GM12878 (cell line): ENCODE measurements at regions not wholly inside any gene's neighbourhood (a gene's known extent, or its start where the extent isn't known, plus 50 kb on each side); places are given as distances from the start of the nearest gene placed in this dataset.

Experiments used
- ATAC-seq: fragments of 200-7000 bp; cut with Tn5 transposase; 3 replicates; pipeline ENCODE4 v1.9.1; 2020; ENCODE audit warnings: mild to moderate bottlenecking, moderate library complexity
- BruUV-seq: library from RNA; stranded (reverse); fragments of 400-500 nt; replicated peaks from 2 replicates; lab custom pipeline; 2021; lab: Mats Ljungman, UMichigan
- CTCF ChIA-PET: fragments of 300-600 bp; sonication (Branson Sonifier 250); formaldehyde crosslinking; extraction: SDS; loops from one replicate; lab custom pipeline; 2021; ENCODE audit warnings: inconsistent platforms; lab: Yijun Ruan, JAX
- POLR2A ChIA-PET: fragments of 350-600 bp; formaldehyde crosslinking; extraction: SDS; loops from one replicate; lab custom pipeline; 2021; ENCODE audit warnings: inconsistent platforms; lab: Charles Lee
- RAD21 ChIA-PET: fragments of 300-600 bp; sonication (Branson Sonifier 250); formaldehyde crosslinking; loops from one replicate; lab custom pipeline; 2023; ENCODE audit warnings: antibody characterized with exemption; ENCODE audit not compliant: unreplicated experiment; lab: Charles Lee
- SMC1A ChIA-PET: fragments of 300-600 bp; sonication (Branson Sonifier 250); formaldehyde crosslinking; loops from one replicate; lab custom pipeline; 2023; ENCODE audit not compliant: unreplicated experiment, uncharacterized antibody; lab: Charles Lee
- DNase-seq: peaks from one replicate; pipeline ENCODE4 v3.0.0-alpha.2; 2011; ENCODE audit warnings: low read depth, low spot score
- FAIRE-seq: peaks from 3 replicates; lab custom pipeline; 2011; peaks lifted over from hg19 to GRCh38; lab: Jason Lieb, UNC
- H2AFZ ChIP-seq: 2 replicates; pipeline ENCODE4 v1.6.0; 2011; ENCODE audit warnings: low read depth, low read length, control low read depth; ENCODE audit not compliant: control insufficient read depth
- H3K27ac ChIP-seq: 2 replicates; pipeline ENCODE4 v1.5.1; 2011; ENCODE audit warnings: control low read depth; ENCODE audit not compliant: control insufficient read depth, insufficient read depth
- H3K27me3 ChIP-seq, 2 experiments: replicated peaks in 1 of 2; 2 replicates each; pipeline versions ENCODE4 v1.6.0 to v1.6.1; 2011; ENCODE audit warnings: low read length in 1 of 2; ENCODE audit not compliant: control insufficient read depth in 2 of 2, insufficient read depth in 2 of 2
- H3K36me3 ChIP-seq, 2 experiments: 2 replicates each; pipeline ENCODE4 v1.5.1; 2011; ENCODE audit warnings: low read length in 1 of 2; ENCODE audit not compliant: control insufficient read depth in 2 of 2, insufficient read depth in 2 of 2
- H3K4me1 ChIP-seq: 2 replicates; pipeline ENCODE4 v1.6.1; 2011; ENCODE audit warnings: mild to moderate bottlenecking, low read length, moderate library complexity, mixed read lengths; ENCODE audit not compliant: control insufficient read depth, insufficient read depth
- H3K4me2 ChIP-seq: 2 replicates; pipeline ENCODE4 v1.6.0; 2011; ENCODE audit warnings: control low read depth; ENCODE audit not compliant: control insufficient read depth, insufficient read depth
- H3K4me3 ChIP-seq: fragments of 200-600 bp; sonication (generic); 2 replicates; pipeline ENCODE4 v1.5.1; 2016
- H3K79me2 ChIP-seq: 2 replicates; pipeline ENCODE4 v1.6.0; 2011; ENCODE audit warnings: low read length; ENCODE audit not compliant: control insufficient read depth, insufficient read depth
- H3K9ac ChIP-seq: 2 replicates; pipeline ENCODE4 v1.8.0; 2011; ENCODE audit warnings: low read length, control low read depth, mixed read lengths; ENCODE audit not compliant: control insufficient read depth, insufficient read depth
- H3K9me3 ChIP-seq: replicated peaks from 3 replicates; pipeline ENCODE4 v1.5.1; 2011; ENCODE audit warnings: mild to moderate bottlenecking, low read length; ENCODE audit not compliant: control insufficient read depth, insufficient read depth
- H4K20me1 ChIP-seq: 2 replicates; pipeline ENCODE4 v1.6.0; 2011; ENCODE audit not compliant: control insufficient read depth, insufficient read depth
- HDAC6 ChIP-seq: fragments of 200-600 bp; sonication (generic); IDR thresholded peaks from one replicate; pipeline ENCODE4 v1.8.0; 2017; ENCODE audit warnings: antibody characterized with exemption; ENCODE audit not compliant: unreplicated experiment
- KAT2A ChIP-seq: conservative IDR thresholded peaks from 2 replicates; pipeline ENCODE4 v1.6.1; 2011; ENCODE audit warnings: low read depth, low read length; ENCODE audit not compliant: control insufficient read depth
- SUPT20H ChIP-seq: IDR thresholded peaks from 2 replicates; pipeline ENCODE4 v1.6.1; 2011; ENCODE audit warnings: low read depth, mild to moderate bottlenecking, low read length, moderate library complexity, borderline replicate concordance; ENCODE audit not compliant: control insufficient read depth
- WRNIP1 ChIP-seq: IDR thresholded peaks from 2 replicates; pipeline ENCODE4 v1.6.1; 2011; ENCODE audit warnings: low read depth, low read length, improper control_type of control experiment, borderline replicate concordance
- WGBS: methylation state at CpG from one replicate; pipeline ENCODE4 v1.1.6; 2016; ENCODE audit warnings: low lambda C conversion rate; ENCODE audit not compliant: insufficient replicate concordance, insufficient coverage; ENCODE audit errors: missing lambda C conversion rate; 5-methylcytosine and 5-hydroxymethylcytosine counted together
- in situ Hi-C: fragments of 300-500 bp; cut with MboI; formaldehyde crosslinking; loops from 9 replicates; pipeline ENCODE4 v1.14.3; 2018; ENCODE audit warnings: mixed read lengths
- intact Hi-C: fragments of 100-400 bp; cut with micrococcal nuclease; formaldehyde crosslinking; loops from one replicate; pipeline ENCODE4 v1.14.2; 2022; ENCODE audit not compliant: unreplicated experiment

DNA sequence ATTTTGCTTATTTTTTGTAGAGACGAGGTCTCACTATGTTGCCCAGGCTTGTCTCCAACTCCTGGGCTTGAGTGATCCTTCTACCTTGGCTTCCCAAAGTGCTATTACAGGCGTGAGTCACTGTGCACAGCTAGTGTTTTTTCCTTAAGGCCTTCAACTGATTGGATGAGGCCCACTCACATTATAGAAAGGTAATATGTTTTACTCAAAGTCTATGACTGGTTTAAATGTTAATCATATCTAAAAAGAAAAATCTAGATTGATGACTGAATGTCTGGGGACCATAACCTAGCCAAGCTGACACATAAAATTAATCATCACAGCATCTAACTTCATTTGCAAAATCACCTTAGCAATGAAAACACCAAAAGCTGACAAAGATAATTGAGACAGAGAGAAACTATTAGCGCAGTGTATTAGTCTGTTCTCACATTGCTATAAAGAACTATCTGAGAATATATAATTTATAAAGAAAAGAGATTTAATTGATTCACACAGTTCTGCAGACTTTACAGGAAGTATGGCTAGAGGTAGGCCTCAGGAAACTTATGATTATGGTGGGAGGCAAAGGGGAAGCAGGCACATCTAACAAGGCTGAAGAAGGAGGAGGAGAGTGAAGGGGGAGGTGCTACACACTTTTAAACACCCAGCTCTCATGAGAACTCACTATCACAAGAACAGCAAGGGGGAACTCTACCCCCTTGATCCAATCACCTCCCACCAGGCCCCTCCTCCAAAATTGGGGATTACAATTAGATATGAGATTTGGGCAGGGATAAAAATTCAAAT, 66.8 kb upstream of the ARHGAP18 start:
- Histone ChIP-seq H3K4me2 (no peak overlapping the region), H3K27me3 (no peaks in the 10 kb centered on the region), H3K9ac (no peak overlapping the region), H3K79me2 (no peaks in the 10 kb centered on the region), H3K36me3 (no peaks in the 10 kb centered on the region), H4K20me1 (no peaks in the 10 kb centered on the region), H3K4me3 (no peak overlapping the region), H3K9me3 (no peaks in the 10 kb centered on the region; the same call in 1 of the 3 replicates), H3K4me1 (no peaks in the 10 kb centered on the region), H3K27ac (no peak overlapping the region), H2AFZ (no peak overlapping the region)
- ATAC-seq (no peak), DNase-seq (no peak), FAIRE-seq (no peak)
- ChIA-PET SMC1A (interaction anchor here (1.0 to 3.9 kb wide), 8 partner anchors 10 to 277 kb away, joined by 3 to 32 read pairs (median 7); no protein-coding TSS in a partner anchor), CTCF (interaction anchor here (0.6 to 4.2 kb wide), 9 partner anchors 9 to 275 kb away, joined by 3 to 48 read pairs (median 4); no protein-coding TSS in a partner anchor), POLR2A (interaction anchor here (1.3 kb wide), 1 partner anchor 114 kb away, joined by 3 read pairs; no protein-coding TSS in a partner anchor), RAD21 (interaction anchor here (2.4 to 2.6 kb wide), 2 partner anchors 34 to 245 kb away, joined by 6 to 7 read pairs; no protein-coding TSS in a partner anchor)
- 21% methylated on average over 3 of the region's 3 CpGs for WGBS
- in situ Hi-C loops (no loop called here), intact Hi-C loops (no loop called here)
- no peak for TF ChIP-seq WRNIP1
- no peak for TF ChIP-seq KAT2A
- no peak for TF ChIP-seq HDAC6
- no peak for TF ChIP-seq SUPT20H
- BruUV-seq: no TSS peak
